Skeletal muscle tissue (tissue), 3 donors: ENCODE measurements at regions not wholly inside any gene's neighbourhood (a gene's known extent, or its start where the extent isn't known, plus 50 kb on each side); places are given as distances from the start of the nearest gene placed in this dataset.
"Not testable (repeated sequence)": the region's sequence is repeated elsewhere in the genome, so short reads cannot be mapped to it uniquely, and the experiment has no call there.

ENCODE experiments used
- H3K27ac ChIP-seq: one replicate; pipeline ENCODE4 v1.7.0; 2013; ENCODE audit warnings: mild to moderate bottlenecking, low read depth, low read length, inconsistent platforms
- H3K27me3 ChIP-seq, 3 donors: one replicate each; pipeline ENCODE4 v1.7.0; 2013; ENCODE audit warnings: low read length in 3 of 3; ENCODE audit not compliant: control insufficient read depth in 3 of 3, insufficient read depth in 3 of 3
- H3K36me3 ChIP-seq, 3 donors: one replicate each; pipeline ENCODE4 v1.7.0; 2013; ENCODE audit warnings: low read length in 3 of 3; ENCODE audit not compliant: control insufficient read depth in 3 of 3, insufficient read depth in 3 of 3
- H3K4me1 ChIP-seq, 3 donors: one replicate each; pipeline ENCODE4 v1.7.0; 2013; ENCODE audit warnings: low read length in 3 of 3, mild to moderate bottlenecking in 3 of 3; ENCODE audit not compliant: control insufficient read depth in 3 of 3, insufficient read depth in 3 of 3
- H3K4me3 ChIP-seq, 3 donors: one replicate each; pipeline ENCODE4 v1.7.0; 2013; ENCODE audit warnings: low read length in 3 of 3
- H3K9ac ChIP-seq, 3 donors: one replicate each; pipeline ENCODE4 v1.7.0; 2013; ENCODE audit warnings: low read length in 3 of 3, mild to moderate bottlenecking in 3 of 3, moderate library complexity in 2 of 3, low read depth in 1 of 3
- H3K9me3 ChIP-seq, 3 donors: one replicate each; pipeline ENCODE4 v1.7.0; 2013; ENCODE audit warnings: low read length in 3 of 3; ENCODE audit not compliant: control insufficient read depth in 3 of 3
- donor health status: Osteomylitis.

DNA sequence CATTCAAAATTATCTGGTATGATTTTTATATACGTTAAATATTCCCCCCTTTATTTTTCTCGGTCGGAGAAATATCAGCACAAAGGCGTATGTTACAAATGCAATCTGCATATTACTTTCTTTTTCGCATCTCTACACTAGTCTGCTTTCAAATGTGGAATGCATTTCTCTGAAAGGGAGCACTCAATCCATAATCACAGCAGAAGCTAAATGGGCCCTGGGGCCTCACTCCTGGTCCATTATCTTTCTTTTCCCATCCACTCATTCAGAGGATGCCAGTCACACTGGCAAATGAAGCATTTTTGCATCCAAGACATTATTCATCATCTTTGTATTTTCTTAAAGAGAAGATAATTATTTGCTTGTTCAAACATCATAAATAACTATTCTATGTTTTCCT is 295.2 kb upstream of the LRP1B start:
- Histone ChIP-seq H3K4me3 (no peak overlapping the region), H3K36me3 (no peaks in the 10 kb centered on the region), H3K4me1 (no peaks in the 10 kb centered on the region), H3K9me3 (no peaks in the 10 kb centered on the region), H3K9ac (no peak overlapping the region), H3K27me3 (no peaks in the 10 kb centered on the region), H3K27ac (no peak overlapping the region)

DNA sequence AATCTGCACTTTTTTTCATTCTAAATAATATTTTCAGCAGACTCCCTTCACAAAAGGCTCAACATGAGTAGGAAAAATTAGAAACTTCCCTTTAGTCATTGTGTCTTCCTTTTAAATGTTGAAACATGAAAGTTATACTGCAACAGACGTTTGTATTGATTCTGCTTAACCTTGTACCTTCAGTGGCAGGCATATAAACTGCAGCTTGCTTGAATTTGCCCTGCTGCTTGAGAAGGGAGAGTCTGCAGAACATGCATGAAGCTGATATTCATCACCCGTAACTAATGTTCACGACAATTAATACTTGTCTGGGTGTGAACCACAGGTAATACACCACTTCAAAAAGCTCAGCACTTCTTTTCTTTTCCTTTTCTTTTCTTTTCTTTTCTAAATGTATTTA is 294.7 kb upstream of the LRP1B start:
- Histone ChIP-seq H3K9ac (no peak overlapping the region), H3K27ac (no peak overlapping the region), H3K4me1 (no peaks in the 10 kb centered on the region), H3K4me3 (no peak overlapping the region), H3K36me3 (no peaks in the 10 kb centered on the region), H3K9me3 (no peaks in the 10 kb centered on the region), H3K27me3 (no peaks in the 10 kb centered on the region)

DNA sequence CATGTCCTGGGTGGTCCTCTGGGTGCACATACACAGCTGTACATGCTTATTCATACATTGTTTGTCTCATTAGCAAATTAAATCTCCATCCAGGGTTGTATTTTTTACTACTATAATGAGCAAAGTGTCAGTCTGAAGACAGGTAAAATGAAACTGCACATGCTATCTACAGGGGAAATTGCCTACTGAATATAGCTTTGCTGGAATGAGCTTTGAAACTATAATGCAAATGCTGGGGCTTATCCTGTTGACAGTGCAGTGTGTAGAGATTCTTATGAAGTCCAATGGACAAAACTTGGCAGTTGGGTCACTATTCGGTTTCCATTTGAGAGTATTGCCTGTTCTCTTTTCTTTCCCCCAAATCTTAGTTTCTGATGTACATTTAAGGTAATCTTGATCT is 292.8 kb upstream of the LRP1B start:
- H3K27ac ChIP-seq, result no peak overlapping the region
- H3K27me3 ChIP-seq, result no peaks in the 10 kb centered on the region
- H3K4me1 ChIP-seq, result no peaks in the 10 kb centered on the region
- H3K9me3 ChIP-seq, result no peaks in the 10 kb centered on the region
- H3K4me3 ChIP-seq, result no peak overlapping the region
- no peaks in the 10 kb centered on the region for H3K36me3 ChIP-seq
- no peak overlapping the region for H3K9ac ChIP-seq

DNA sequence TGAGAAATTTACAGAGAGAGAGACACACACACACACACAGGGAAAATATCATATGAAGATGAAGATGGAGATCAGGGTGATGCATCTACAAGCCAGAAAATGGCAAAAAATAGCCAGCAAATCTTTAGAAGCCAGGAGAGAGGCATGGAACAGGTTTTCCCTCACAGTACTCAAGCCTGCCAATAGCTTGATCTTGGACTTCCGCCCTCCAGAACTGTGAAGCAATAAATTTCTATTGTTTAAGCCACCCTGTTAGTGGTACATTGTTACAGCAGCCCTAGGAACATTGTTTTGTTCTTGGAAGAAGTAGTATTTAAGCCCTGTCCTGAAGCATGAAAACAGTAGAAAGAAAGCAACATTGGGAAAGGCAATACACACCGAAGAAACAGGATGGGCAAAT is 292.0 kb upstream of the LRP1B start:
- H3K27ac ChIP-seq, result no peak overlapping the region
- H3K9ac ChIP-seq, result no peak overlapping the region
- H3K9me3 ChIP-seq, result no peaks in the 10 kb centered on the region
- H3K36me3 ChIP-seq, result no peaks in the 10 kb centered on the region
- no peaks in the 10 kb centered on the region for H3K27me3 ChIP-seq
- H3K4me3 ChIP-seq, result no peak overlapping the region
- no peaks in the 10 kb centered on the region for H3K4me1 ChIP-seq

- no peak overlapping the region for H3K9ac ChIP-seq
- H3K9me3 ChIP-seq, result no peaks in the 10 kb centered on the region
- no peaks in the 10 kb centered on the region for H3K27me3 ChIP-seq
- no peak overlapping the region for H3K4me3 ChIP-seq
- H3K36me3 ChIP-seq, result no peaks in the 10 kb centered on the region
- H3K4me1 ChIP-seq, result no peaks in the 10 kb centered on the region
- H3K27ac ChIP-seq, result no peak overlapping the region
Observed at GRCh38 chr2:142422041-142422440, 291.2 kb upstream of the LRP1B start.

DNA sequence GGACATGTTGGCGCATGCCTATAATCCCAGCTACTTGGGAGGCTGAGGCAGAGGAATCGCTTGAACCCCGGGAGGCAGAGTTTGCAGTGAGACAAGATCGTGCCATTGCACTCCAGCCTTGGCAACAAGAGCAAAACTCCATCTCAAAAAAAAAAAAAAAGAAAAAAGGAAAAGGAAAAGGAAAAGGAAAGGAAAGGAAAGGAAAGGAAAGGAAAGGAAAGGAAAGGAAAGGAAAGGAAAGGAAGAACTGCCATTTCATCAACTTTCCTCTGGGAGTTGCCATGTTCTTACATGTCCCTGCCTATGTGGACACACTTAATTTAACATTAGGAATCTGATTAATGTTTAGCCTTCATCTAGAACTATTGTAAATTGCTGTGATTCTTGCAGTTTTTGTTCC is 287.9 kb upstream of the LRP1B start:
- not testable (repeated sequence) for H3K4me1 ChIP-seq, H3K4me3 ChIP-seq, H3K9ac ChIP-seq, H3K27me3 ChIP-seq, H3K36me3 ChIP-seq, H3K9me3 ChIP-seq, H3K27ac ChIP-seq

- no peak overlapping the region for H3K27ac ChIP-seq
- no peaks in the 10 kb centered on the region for H3K9me3 ChIP-seq
- no peaks in the 10 kb centered on the region for H3K27me3 ChIP-seq
- no peaks in the 10 kb centered on the region for H3K4me1 ChIP-seq
- no peak overlapping the region for H3K4me3 ChIP-seq
- H3K9ac ChIP-seq, result no peak overlapping the region
- H3K36me3 ChIP-seq, result no peaks in the 10 kb centered on the region
Observed at GRCh38 chr2:142416996-142417395, 286.2 kb upstream of the LRP1B start.

DNA sequence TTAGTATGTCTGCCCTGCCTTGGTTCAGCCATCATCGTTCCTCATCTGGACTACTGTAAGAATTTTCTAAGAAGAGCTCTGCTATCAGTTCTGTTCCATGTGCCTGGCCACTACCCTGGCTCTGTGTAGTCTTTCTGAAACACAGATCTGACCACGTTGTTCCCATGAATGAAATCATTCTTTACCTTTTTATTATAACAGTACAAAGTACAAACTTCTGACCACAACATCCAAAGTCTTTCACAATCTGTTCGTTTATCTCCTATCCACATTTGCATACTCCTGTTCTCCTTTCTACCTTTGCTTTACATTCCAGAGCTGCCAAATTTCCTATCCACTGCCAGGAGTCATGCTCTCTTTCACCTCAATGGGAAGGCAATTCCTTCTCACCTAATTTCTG is 284.6 kb upstream of the LRP1B start:
- H3K9me3 ChIP-seq, result no peaks in the 10 kb centered on the region
- no peaks in the 10 kb centered on the region for H3K27me3 ChIP-seq
- H3K4me1 ChIP-seq, result no peaks in the 10 kb centered on the region
- no peak overlapping the region for H3K4me3 ChIP-seq
- H3K9ac ChIP-seq, result no peak overlapping the region
- no peak overlapping the region for H3K27ac ChIP-seq
- no peaks in the 10 kb centered on the region for H3K36me3 ChIP-seq

DNA sequence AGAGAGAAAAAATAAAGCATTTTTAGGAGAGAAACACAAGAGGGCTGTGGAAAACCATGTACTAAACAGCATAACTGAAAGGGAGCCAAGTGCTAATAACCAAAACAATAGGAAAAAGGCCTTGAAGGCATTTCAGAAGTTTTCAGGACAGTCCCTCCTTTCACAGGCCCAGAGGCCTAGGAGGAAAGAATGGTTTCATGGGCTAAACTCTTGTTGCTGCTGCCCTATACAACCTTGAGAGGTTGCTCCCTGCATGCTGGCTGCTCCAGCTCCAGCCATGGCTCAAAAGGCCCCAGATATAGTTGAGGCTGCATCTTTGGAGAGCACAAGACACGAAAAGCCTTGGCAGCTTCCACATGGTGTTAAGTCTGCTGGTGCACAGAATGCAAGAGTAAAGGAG is 267.4 kb upstream of the LRP1B start:
- no peaks in the 10 kb centered on the region for H3K4me1 ChIP-seq
- H3K27ac ChIP-seq, result no peak overlapping the region
- H3K27me3 ChIP-seq, result no peaks in the 10 kb centered on the region
- no peak overlapping the region for H3K4me3 ChIP-seq
- peaks cover 0 to 4% (median 4%) of the 10 kb centered on the region in 3 donors for H3K9me3 ChIP-seq
- H3K9ac ChIP-seq, result no peak overlapping the region
- no peaks in the 10 kb centered on the region for H3K36me3 ChIP-seq

GRCh38 chr2:142395291-142395690 is 264.5 kb upstream of the LRP1B start:
- Histone ChIP-seq H3K9ac (no peak overlapping the region), H3K4me1 (no peaks in the 10 kb centered on the region), H3K27me3 (no peaks in the 10 kb centered on the region), H3K27ac (no peak overlapping the region), H3K4me3 (no peak overlapping the region), H3K9me3 (peaks cover 0 to 4% (median 0%) of the 10 kb centered on the region in 3 donors), H3K36me3 (no peaks in the 10 kb centered on the region)

- no peak overlapping the region for H3K4me3 ChIP-seq
- H3K27me3 ChIP-seq, result no peaks in the 10 kb centered on the region
- no peak overlapping the region for H3K27ac ChIP-seq
- H3K9me3 ChIP-seq, result no peaks in the 10 kb centered on the region
- no peak overlapping the region for H3K9ac ChIP-seq
- H3K36me3 ChIP-seq, result no peaks in the 10 kb centered on the region
- no peaks in the 10 kb centered on the region for H3K4me1 ChIP-seq
Observed at GRCh38 chr2:142380372-142380771, 249.6 kb upstream of the LRP1B start.
